IMR-90 (cell line): ENCODE measurements at regions not wholly inside any gene's neighbourhood (a gene's known extent, or its start where the extent isn't known, plus 50 kb on each side); places are given as distances from the start of the nearest gene placed in this dataset.

Source experiments
- ATAC-seq: fragments of 200-7000 bp; cut with Tn5 transposase; 2 replicates; pipeline ENCODE4 v1.9.1; 2020; ENCODE audit warnings: low read depth, mild to moderate bottlenecking, moderate library complexity
- BruUV-seq: library from RNA; stranded (reverse); fragments of 400-500 nt; replicated peaks from 2 replicates; lab custom pipeline; 2021; lab: Mats Ljungman, UMichigan
- CTCF ChIA-PET: fragments of 300-600 bp; formaldehyde crosslinking; extraction: SDS; loops from one replicate; lab custom pipeline; 2021; ENCODE audit warnings: antibody characterized with exemption; lab: Yijun Ruan, JAX
- POLR2A ChIA-PET: fragments of 300-600 bp; sonication (Branson Sonifier 250); formaldehyde crosslinking; loops from one replicate; lab custom pipeline; 2022; ENCODE audit warnings: antibody characterized with exemption; ENCODE audit not compliant: unreplicated experiment; lab: Charles Lee
- DNase-seq: peaks from one replicate; pipeline ENCODE4 v3.0.0; 2013
- H2AFZ ChIP-seq: replicated peaks from 2 replicates; pipeline ENCODE3; 2013; ENCODE audit warnings: low read length, mild to moderate bottlenecking; ENCODE audit not compliant: poor library complexity
- H2AK5ac ChIP-seq: 2 replicates; pipeline ENCODE4 v1.6.1; 2013; ENCODE audit warnings: low read depth, low read length, inconsistent platforms
- H2AK9ac ChIP-seq: replicated peaks from 2 replicates; pipeline ENCODE3; 2013; ENCODE audit warnings: mild to moderate bottlenecking, low read depth, low read length, moderate library complexity; ENCODE audit not compliant: poor library complexity
- H2BK120ac ChIP-seq: 2 replicates; pipeline ENCODE4 v1.6.1; 2013; ENCODE audit warnings: low read depth, low read length, inconsistent platforms
- H2BK15ac ChIP-seq: 3 replicates; pipeline ENCODE4 v1.6.1; 2013; ENCODE audit warnings: low read depth, low read length, inconsistent platforms
- H2BK20ac ChIP-seq: 2 replicates; pipeline ENCODE4 v1.6.1; 2013; ENCODE audit warnings: low read depth, mild to moderate bottlenecking, inconsistent platforms, low read length, moderate library complexity
- H2BK5ac ChIP-seq: 2 replicates; pipeline ENCODE4 v1.6.1; 2013; ENCODE audit warnings: mild to moderate bottlenecking, low read depth, low read length, inconsistent platforms; ENCODE audit not compliant: poor library complexity, severe bottlenecking
- H3K14ac ChIP-seq: replicated peaks from 2 replicates; pipeline ENCODE4 v1.6.1; 2013; ENCODE audit warnings: low read depth, low read length, inconsistent platforms
- H3K18ac ChIP-seq: 2 replicates; pipeline ENCODE4 v1.6.1; 2013; ENCODE audit warnings: low read depth, low read length, control low read depth
- H3K23ac ChIP-seq: 2 replicates; pipeline ENCODE4 v1.6.1; 2013; ENCODE audit warnings: low read depth, low read length, inconsistent platforms
- H3K27ac ChIP-seq: 2 replicates; pipeline ENCODE4 v1.5.1; 2013; ENCODE audit warnings: mild to moderate bottlenecking, control low read depth, low read length; ENCODE audit not compliant: insufficient read depth
- H3K27me3 ChIP-seq: 2 replicates; pipeline ENCODE4 v1.6.1; 2013; ENCODE audit warnings: low read length; ENCODE audit not compliant: control insufficient read depth, insufficient read depth
- H3K36me3 ChIP-seq: 2 replicates; pipeline ENCODE4 v1.6.1; 2013; ENCODE audit warnings: low read length, mixed read lengths; ENCODE audit not compliant: control insufficient read depth, insufficient read depth
- H3K4ac ChIP-seq: 2 replicates; pipeline ENCODE4 v1.6.1; 2013; ENCODE audit warnings: low read depth, low read length, inconsistent platforms
- H3K4me1 ChIP-seq: 2 replicates; pipeline ENCODE4 v1.6.1; 2013; ENCODE audit warnings: low read length, mixed read lengths; ENCODE audit not compliant: control insufficient read depth, insufficient read depth
- H3K4me2 ChIP-seq: 2 replicates; pipeline ENCODE4 v1.6.1; 2013; ENCODE audit warnings: low read depth, mild to moderate bottlenecking, control low read depth, low read length, moderate library complexity
- H3K4me3 ChIP-seq: 2 replicates; pipeline ENCODE4 v1.5.1; 2013; ENCODE audit warnings: low read depth, mild to moderate bottlenecking, control low read depth, low read length, moderate library complexity; ENCODE audit not compliant: insufficient read depth
- H3K56ac ChIP-seq: 2 replicates; pipeline ENCODE4 v1.6.1; 2013; ENCODE audit warnings: low read length, inconsistent platforms; ENCODE audit not compliant: insufficient read depth; ENCODE audit errors: extremely low read depth
- H3K79me1 ChIP-seq, 2 experiments: 2 replicates each; pipeline ENCODE4 v1.6.1; 2013; ENCODE audit warnings: low read length in 2 of 2, inconsistent platforms in 1 of 2, low read depth in 1 of 2
- H3K9ac ChIP-seq: 2 replicates; pipeline ENCODE4 v1.6.1; 2013; ENCODE audit warnings: low read depth, low read length, control low read depth
- H3K9me1 ChIP-seq: 2 replicates; pipeline ENCODE4 v1.6.1; 2013; ENCODE audit warnings: low read length, inconsistent platforms; ENCODE audit not compliant: insufficient read depth
- H3K9me3 ChIP-seq: 2 replicates; pipeline ENCODE4 v1.6.1; 2013; ENCODE audit warnings: low read length; ENCODE audit not compliant: control insufficient read depth, insufficient read depth
- H4K20me1 ChIP-seq: 2 replicates; pipeline ENCODE4 v1.6.1; 2013; ENCODE audit warnings: low read length, inconsistent platforms; ENCODE audit not compliant: insufficient read depth
- H4K5ac ChIP-seq: 2 replicates; pipeline ENCODE4 v1.6.1; 2013; ENCODE audit warnings: mild to moderate bottlenecking, low read depth, low read length, control low read depth
- H4K8ac ChIP-seq, 2 experiments: 2 replicates each; pipeline ENCODE4 v1.6.1; 2013; ENCODE audit warnings: low read depth in 2 of 2, low read length in 2 of 2, control low read depth in 1 of 2, inconsistent platforms in 1 of 2
- H4K91ac ChIP-seq: 2 replicates; pipeline ENCODE4 v1.6.1; 2013; ENCODE audit warnings: low read depth, low read length, inconsistent platforms; ENCODE audit not compliant: insufficient read depth
- BHLHE40 ChIP-seq: fragments of 150-350 bp; IDR thresholded peaks from 2 replicates; pipeline ENCODE4 v1.6.1; 2016; ENCODE audit warnings: mild to moderate bottlenecking, low read depth, low read length
- CTCF ChIP-seq: conservative IDR thresholded peaks from 2 replicates; pipeline ENCODE4 v1.5.1; 2012; ENCODE audit warnings: mild to moderate bottlenecking, low read depth, low read length, improper control_type of control experiment
- FOS ChIP-seq: fragments of 150-350 bp; IDR thresholded peaks from 2 replicates; pipeline ENCODE4 v1.6.1; 2016; ENCODE audit warnings: low read depth, low read length
- RAD21 ChIP-seq: IDR thresholded peaks from 2 replicates; pipeline ENCODE4 v1.6.1; 2012; ENCODE audit warnings: low read length, improper control_type of control experiment
- RFX5 ChIP-seq: IDR thresholded peaks from 2 replicates; pipeline ENCODE4 v1.8.0; 2012; ENCODE audit warnings: low read depth, mild to moderate bottlenecking, low read length, moderate library complexity
- SMC3 ChIP-seq: fragments of 150-350 bp; IDR thresholded peaks from 2 replicates; pipeline ENCODE4 v1.6.1; 2016; ENCODE audit warnings: low read depth, mild to moderate bottlenecking, antibody characterized with exemption, low read length, moderate library complexity
- WGBS, 2 experiments: methylation state at CpG; one replicate each; pipeline versions ENCODE4 v1.1.5 to v1.1.7; 2013; ENCODE audit warnings: missing lambda C conversion rate in 2 of 2; ENCODE audit not compliant: insufficient read length in 1 of 2; ENCODE audit errors: extremely low coverage in 2 of 2; 5-methylcytosine and 5-hydroxymethylcytosine counted together
- dilution Hi-C: fragments of 300-500 bp; cut with HindIII; formaldehyde crosslinking; loops from one replicate; pipeline ENCODE4 v1.14.3; 2018; ENCODE audit warnings: low sequenced_read_pairs; ENCODE audit not compliant: unreplicated experiment
- in situ Hi-C: fragments of 300-500 bp; cut with MboI; formaldehyde crosslinking; loops from 3 replicates; pipeline ENCODE4 v1.14.3; 2019; ENCODE audit warnings: low sequenced_read_pairs, inconsistent platforms, mixed read lengths
- intact Hi-C: fragments of 100-400 bp; cut with micrococcal nuclease; formaldehyde crosslinking; loops from 2 replicates; pipeline ENCODE4 v1.10.0; 2022
- TF ChIP-seq, protein P1 (sequence below): fragments of 150-350 bp; IDR thresholded peaks from 2 replicates; pipeline ENCODE4 v1.6.1; 2016; ENCODE audit warnings: low read depth, mild to moderate bottlenecking, low read length, moderate library complexity, borderline replicate concordance

GRCh38 chr3:152073267-152073666 is 195.5 kb upstream of the MBNL1 start:
- intact Hi-C loops, result loop anchor here (10.0 kb wide), 2 partner anchors 452 to 502 kb away; no protein-coding TSS in a partner anchor
- Histone ChIP-seq H2BK15ac (no peak overlapping the region), H2BK20ac (no peak overlapping the region), H3K9ac (no peak overlapping the region), H2BK120ac (no peak overlapping the region; the same call in 1 of the 2 replicates), H2AFZ (no peak overlapping the region), H3K56ac (no peak overlapping the region), H3K79me1 (peaks cover 0 to 10% of the 10 kb centered on the region in 2 experiments; a peak in 1 of 4 replicates), H3K9me3 (peaks cover 2% of the 10 kb centered on the region; the same call in 1 of the 2 replicates), H3K4me3 (no peak overlapping the region), H4K8ac (peak overlapping the region in 1 of 2 experiments; percentile 1; a peak in 1 of 4 replicates), H3K23ac (no peak overlapping the region), H2AK9ac (no peak overlapping the region), H3K27ac (no peak overlapping the region; the same call in 1 of the 2 replicates), H3K9me1 (no peaks in the 10 kb centered on the region), H3K4ac (peak overlapping the region; percentile 41; the same call in 1 of the 2 replicates), H3K36me3 (no peaks in the 10 kb centered on the region), H3K4me2 (no peak overlapping the region), H4K91ac (no peak overlapping the region), H3K18ac (no peak overlapping the region), H4K20me1 (no peaks in the 10 kb centered on the region), H2AK5ac (no peak overlapping the region), H3K27me3 (no peaks in the 10 kb centered on the region), H3K14ac (no peak overlapping the region), H2BK5ac (no peak overlapping the region), H3K4me1 (no peaks in the 10 kb centered on the region), H4K5ac (no peak overlapping the region; the same call in 1 of the 2 replicates)
- ATAC-seq (peak; percentile 44; the same call in 1 of the 2 replicates), DNase-seq (peak; percentile 28)
- CTCF ChIA-PET, result interaction anchor here (1.0 to 2.3 kb wide), 3 partner anchors 237 to 386 kb away, joined by 3 to 8 read pairs (median 3); no protein-coding TSS in a partner anchor
- BruUV-seq, result no TSS peak
- no CpG with 5 or more reads among the region's 6 CpGs for WGBS, 2 experiments
- TF ChIP-seq RFX5 (no peak), CTCF (peak; percentile 39), FOS (no peak), SMC3 (peak; percentile 29), RAD21 (peak; percentile 61), BHLHE40 (no peak)
- TF ChIP-seq, protein P1, sequence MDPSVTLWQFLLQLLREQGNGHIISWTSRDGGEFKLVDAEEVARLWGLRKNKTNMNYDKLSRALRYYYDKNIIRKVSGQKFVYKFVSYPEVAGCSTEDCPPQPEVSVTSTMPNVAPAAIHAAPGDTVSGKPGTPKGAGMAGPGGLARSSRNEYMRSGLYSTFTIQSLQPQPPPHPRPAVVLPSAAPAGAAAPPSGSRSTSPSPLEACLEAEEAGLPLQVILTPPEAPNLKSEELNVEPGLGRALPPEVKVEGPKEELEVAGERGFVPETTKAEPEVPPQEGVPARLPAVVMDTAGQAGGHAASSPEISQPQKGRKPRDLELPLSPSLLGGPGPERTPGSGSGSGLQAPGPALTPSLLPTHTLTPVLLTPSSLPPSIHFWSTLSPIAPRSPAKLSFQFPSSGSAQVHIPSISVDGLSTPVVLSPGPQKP, result no peak
- in situ Hi-C loops, result loop anchor here (10.0 kb wide), 1 partner anchor 372 kb away; no protein-coding TSS in a partner anchor
- dilution Hi-C loops, result no loop called here
- POLR2A ChIA-PET, result no interaction called here
